Suppressor macrophage treated with lipopolysaccharide for 1 hour (primary cell): ENCODE measurements at regions not wholly inside any gene's neighbourhood (a gene's known extent, or its start where the extent isn't known, plus 50 kb on each side); places are given as distances from the start of the nearest gene placed in this dataset.
A peak's percentile ranks its signal among the peaks of the same experiment; 100 is the strongest.
"Not testable (repeated sequence)": the region's sequence is repeated elsewhere in the genome, so short reads cannot be mapped to it uniquely, and the experiment has no call there.

Experiments
- DNase-seq, 3 donors: peaks; one replicate each; pipeline ENCODE4 v3.0.0-alpha.2; 2020 to 2022

DNA sequence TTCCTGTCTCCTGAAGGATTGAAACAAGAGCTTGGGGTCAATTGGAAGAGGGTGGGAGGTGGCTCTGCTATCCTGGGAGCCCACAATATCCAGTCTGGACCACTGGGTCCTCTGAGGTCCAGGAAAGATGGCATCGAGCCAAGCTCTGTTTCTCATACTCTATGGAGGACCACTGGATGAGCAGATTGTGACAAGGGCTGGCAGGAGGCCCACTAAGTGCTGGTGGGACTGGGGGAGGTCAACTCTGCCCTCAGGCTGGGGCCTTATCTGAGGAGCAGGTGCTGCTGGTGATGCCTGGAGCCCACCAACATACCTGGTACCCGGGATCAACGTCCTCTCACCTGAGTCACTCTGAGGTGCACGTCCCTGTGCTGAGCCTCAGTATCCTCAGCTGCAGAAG, 142.4 kb downstream of the NDUFA10 start:
- DNase-seq, result no peak

DNA sequence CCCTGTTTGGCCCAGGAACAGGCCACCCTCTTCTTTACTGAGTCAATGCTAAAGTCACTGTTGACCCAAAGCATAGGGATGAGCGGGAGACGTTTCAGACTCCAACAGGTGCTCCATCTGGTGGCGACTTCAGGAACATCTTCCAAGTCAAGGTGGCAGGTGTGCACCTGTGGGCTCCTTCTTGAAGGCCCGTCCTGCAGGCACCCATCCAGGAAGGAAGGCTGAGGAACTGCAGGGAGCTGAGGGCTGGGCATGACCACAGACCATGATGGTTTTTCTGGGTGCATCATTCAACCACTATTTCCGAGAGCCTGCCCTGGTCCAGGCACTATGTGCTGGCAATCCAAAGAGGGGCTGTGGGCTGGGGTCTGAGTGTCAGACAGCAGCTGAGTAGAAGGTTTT, 142.8 kb downstream of the NDUFA10 start:
- DNase-seq, result peak; percentile 39 to 51 (median 46)

DNA sequence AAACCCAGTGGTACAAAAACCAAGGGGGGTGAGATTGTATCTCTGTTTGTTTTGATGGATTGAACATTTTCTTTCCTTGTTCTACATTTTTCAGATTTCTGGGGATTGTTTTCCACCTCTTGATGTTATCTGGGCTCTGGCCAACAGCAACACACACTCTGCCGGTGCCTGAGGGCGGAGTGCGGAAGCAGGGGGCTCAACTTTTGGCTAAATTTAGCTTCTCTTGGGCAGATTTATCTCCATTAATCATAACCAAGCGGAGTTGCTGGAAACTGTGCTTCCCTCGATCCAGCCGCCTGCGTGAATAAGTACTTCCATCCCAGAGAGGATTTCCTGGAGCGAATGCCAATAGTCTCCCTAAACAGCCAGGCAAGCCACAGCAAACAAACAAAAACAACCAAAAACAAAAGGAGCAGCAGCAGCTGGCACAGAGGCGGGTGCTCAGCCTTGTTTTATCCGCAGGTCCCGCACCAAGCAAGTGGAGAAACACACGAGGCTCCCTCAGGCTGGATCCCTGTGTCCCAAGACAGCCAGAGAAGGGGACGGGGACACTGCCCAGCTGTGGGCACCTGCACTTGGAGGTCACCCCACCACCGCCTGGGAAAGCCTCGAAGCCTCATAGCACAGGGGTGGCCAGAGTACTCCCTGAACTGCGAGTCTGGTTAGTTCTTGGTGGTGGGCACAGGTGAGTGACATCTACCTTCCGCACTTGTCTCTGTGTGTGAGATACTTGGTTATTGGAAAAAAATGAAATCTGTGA, 143.4 kb downstream of the NDUFA10 start:
- no peak for DNase-seq

DNA sequence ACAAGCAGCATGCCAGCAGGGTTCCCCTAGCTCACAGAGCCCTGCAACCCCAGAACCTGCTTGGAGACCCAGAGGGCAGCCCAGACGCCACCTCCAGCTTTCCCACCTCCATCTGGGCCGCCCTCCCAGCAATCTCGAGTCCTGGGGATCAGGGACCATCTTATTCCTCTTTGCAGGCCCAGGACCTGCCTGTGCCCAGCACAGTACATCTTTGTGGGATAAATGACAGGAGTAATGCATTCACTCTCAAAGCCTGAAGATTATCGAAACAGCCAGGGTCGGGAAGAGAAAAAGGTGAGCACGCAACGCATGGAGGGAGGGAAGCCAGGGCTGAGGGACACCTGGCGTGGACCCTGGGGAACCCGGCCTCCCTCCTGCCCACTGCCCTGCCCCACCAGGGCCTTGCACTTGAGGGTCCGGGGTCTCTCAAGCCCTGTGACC, 144.1 kb downstream of the NDUFA10 start:
- no peak for DNase-seq

DNA sequence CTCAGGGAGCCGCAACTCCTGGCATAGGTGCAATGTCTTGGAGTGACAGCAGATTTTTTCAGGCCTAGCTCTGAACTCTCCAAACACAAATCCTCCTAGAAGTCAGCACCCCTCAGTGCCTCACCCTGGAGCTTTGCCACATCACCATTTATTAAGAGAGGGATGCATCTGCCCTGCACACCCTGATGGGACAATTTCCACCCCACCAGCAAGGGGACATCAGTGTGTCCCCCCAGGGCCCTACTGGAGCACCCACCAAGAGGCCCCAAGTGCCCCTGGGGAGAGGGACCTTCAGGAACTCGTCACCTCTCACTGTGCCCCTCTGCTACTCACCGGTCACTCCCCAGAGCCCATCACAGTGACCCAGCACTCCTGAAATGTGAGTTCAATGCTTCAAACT, 144.7 kb downstream of the NDUFA10 start:
- DNase-seq, result no peak

DNA sequence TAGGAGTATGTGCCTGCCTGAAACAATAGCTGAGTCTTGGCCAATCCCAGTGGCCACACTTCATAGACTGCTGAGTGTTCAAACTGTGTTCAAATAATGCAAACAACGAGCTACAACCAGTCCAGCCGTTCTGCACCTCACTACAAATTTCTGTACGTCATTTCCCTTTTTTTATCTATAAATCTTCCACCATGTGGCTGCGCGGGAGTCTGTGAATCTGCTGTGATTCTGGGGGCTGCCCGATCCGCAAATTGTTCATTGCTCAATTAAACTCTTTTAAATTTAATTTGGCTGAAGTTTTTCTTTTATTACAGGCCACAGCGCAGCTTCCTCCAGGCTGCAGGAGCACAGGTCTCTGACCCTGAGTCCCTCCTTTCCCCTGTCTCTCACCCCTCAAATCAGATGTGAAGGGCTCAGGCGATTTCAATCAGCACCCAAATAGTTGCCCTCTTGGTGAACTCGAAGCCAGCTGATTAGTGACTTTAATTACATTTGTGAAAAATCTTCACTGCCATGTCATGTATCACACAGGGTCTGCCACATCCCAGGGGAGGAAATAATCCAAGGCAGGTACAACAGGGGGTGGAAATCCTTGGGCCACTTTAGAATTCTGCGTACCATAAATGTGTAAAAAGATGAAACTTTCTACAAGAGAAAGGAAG, 145.6 kb downstream of the NDUFA10 start:
- DNase-seq, result no peak

DNA sequence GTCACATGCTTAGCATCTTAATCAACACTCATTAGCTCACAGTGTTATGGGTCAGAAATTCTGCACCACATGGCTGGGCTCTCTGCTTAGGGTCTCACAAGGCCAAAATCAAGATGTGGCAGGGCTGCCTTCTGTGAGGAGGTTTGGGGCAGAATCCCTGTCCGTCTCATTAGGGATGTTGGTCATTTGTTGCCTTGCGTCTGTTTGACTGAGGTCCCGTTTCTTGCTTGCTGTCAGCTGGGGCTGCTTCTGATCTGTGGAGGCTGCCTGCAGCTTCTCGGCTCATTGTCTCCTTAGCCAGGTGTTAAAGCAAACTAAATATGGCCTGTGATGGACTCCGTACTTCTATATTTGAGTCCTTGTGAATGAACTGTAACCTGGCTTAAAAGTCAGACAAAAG, 146.5 kb downstream of the NDUFA10 start:
- DNase-seq, result no peak

DNA sequence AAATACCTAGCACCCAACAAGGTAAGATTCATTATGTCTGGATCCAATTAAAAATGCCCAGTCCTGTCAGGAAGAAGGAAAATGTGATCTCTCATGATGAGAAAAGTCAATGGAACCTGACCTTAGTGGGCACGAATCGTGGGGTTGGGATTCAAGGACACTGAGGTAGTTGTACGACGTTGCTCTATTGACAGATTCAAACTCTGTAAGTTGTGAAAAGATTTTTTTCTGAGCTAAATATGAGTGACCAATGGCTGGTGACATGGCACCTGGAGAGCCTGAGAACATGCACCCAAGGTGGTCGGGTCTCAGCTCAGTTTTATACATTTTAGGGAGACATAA, 148.2 kb downstream of the NDUFA10 start:
- DNase-seq, result no peak

DNA sequence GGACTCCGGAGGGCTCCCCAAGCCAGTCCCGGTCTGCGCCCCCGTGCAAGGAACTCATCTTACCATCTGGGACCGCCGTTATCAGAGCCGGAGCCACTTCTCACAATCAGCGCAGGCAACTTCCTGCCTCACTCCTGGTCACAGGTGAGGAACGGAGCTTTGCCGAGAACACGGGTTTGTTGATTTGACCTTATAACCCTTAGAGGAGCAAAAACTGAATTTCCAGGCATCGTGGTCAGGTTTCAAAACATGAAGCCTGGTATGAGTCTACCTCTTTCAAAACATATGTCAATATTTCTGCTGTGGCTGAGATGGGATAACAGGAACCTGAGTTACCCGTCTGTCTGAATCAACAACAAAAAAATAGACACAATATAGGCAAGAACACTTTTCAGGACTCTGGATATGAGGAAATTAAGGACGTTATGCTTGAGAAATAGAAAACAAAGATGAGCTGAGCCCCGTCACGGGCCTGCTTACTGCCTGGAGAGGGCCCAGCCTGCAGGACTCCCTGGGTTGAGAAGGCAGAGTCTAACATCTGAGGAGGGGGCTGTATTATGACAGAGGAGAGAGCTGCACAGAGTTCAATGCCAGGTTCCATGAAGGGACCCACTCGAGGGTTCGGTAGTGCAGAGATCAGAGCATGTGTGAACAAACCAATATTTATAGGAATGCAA, 148.7 kb downstream of the NDUFA10 start:
- DNase-seq, result peak in 1 of 3 donors; percentile 31

DNA sequence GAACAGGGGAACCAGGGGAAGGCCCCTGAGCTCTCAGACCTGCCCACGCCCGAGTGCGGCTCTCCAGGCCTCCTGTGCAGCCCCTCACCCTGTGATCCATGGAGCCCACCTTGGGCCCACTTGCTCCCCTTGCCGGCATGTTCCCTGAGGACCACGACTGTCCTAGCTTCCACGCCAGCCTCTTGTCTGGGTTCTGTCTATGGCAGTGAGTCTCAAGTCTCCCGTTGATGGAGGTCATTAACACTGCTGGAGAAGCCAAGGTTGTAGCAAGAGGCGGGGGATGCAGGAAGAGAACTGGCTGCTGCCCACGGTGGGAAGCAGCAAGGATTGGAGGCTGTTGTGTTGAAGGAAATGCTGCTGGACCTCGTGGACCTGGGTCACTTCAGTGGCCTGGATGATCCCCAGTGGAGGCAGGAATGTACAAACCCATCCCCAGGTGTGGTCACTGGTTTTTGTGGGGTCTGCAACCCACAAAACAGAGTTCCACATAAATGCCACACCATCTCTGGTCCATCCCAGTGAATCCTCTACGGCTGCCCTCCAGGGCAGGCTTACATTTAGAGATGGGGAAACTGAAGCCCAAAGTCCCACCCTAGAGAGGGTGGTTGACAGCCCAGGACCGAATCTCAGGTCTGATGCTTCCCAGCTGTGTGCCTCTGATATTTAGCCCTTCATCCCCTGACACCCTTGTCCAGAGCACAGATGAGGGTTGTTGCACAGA, 150.3 kb downstream of the NDUFA10 start:
- DNase-seq, result no peak

DNA sequence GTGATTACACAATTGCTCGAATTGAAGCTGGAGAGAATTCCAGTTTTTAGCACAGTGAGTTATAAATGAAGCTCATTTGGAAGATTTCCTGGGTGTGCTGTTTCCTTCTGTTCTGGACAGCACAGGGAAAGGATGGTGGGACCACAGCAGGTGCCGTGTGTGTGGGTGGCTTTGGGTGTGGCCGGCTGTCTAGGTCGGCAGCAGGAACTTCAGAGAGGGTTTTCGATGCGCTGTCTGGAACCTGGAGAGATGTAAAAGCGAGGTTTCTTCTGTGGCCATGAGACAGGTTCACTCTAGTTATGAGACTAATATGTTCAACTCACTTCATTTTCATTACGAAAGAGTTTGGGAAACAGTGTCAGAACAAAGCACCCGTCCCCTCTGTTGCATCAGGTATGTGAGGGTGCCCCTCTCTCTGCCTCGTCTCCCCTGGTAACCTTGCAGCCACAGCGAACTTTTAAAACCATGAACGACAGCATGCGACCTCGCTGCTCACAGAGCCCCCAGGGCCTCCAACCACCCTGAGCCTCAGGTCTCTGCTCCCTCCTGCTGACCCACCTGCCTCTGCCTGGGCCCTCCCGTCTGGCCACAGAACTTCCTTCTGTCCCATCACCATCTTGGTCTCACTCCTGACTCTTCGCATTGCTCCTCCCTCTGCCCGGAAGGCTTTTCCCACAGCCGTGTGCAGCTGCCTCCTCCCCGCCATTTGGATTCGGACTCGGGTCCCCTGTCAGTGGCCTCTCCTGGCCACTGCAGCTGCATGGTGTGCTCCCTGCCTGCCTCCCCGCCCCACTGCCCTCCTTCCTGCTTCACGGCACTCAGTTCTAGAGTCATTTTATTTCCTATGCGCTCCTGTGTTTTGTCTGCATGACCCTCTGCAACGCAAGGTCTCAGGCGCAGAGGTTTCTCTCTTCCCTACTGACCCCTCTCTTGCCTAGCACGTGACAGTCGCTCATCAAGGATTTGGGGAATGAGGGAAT, 151.2 kb downstream of the NDUFA10 start:
- no peak for DNase-seq

DNA sequence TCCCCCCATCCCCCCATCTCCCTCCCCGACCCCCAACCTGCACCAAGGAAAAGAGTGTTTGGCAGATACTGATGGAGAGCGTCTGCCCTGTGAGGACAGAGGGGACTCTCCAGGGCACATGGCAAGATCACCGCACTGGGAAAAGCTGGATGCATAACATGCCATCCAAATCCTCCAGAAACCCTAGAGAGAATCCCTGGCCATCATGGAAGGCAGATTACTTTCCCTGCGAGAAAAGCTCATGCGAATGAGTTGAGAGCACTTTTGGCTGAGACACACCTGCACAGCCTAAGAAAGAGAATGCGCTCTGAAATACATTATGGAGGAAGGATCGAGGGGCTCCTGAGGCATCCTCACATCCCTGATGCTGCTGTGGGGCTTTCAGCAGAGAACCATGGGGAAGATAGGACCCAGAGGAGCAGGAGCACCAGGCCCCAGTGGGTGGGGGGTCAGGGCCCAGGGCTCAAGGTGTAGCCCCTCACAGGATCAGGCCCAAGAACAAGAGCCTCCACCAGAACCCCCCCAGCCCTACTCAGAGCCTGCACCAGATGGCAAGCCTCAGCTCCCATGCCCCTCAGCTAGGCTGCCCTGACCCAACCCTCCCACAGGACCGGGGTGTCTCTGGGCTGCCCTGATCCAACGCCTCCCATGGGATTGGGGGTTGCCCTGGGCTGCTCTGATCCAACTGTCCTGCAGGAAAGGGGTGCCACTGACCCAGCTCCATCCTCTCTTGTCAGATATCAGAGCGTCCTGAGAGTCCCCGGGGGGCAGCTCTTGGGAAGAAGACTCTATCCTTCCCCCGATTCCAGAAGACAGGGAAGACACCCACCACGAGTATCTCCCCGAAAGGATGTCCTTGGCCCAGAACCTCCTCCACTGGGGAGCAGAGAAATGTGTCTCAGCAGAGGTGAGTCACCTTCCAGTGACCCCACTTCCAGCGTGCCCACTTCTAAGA, 153.4 kb downstream of the NDUFA10 start:
- no peak for DNase-seq

DNA sequence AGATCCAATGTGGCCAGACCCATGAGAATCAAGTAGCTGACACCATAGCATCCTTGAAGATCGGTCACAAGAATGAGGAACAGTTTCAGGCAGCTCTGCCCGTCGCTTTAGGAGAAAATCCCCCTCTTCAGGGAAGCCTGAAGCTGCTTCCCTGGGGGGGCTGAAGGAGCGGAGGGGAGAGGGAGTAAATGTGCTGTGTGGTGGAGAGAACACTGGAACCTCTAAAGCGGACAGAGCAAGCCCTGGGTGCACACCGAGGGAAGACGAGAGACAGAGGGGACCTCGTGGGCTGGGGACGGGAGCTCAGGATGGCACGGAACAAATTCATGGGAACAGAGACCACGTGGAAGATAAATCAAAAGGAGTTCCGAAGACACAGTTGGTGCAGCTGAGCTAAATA, 154.3 kb downstream of the NDUFA10 start:
- DNase-seq, result no peak

DNA sequence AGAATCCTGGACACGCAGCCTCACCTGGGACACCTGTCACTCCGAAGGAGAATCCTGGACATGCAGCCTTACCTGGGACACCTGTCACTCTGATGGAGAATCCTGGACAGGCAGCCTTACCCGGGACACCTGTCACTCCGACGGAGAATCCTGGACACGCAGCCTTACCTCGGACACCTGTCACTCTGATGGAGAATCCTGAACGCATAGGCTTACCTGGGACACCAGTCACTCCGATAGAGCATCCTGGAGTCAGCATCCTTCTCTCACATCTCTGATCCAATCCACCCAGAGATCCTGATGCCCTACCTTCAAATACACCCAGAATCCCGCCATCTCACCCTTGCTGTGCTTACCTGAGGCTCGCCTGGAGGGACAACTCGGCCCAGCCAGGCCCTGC, 154.9 kb downstream of the NDUFA10 start:
- DNase-seq, result no peak

DNA sequence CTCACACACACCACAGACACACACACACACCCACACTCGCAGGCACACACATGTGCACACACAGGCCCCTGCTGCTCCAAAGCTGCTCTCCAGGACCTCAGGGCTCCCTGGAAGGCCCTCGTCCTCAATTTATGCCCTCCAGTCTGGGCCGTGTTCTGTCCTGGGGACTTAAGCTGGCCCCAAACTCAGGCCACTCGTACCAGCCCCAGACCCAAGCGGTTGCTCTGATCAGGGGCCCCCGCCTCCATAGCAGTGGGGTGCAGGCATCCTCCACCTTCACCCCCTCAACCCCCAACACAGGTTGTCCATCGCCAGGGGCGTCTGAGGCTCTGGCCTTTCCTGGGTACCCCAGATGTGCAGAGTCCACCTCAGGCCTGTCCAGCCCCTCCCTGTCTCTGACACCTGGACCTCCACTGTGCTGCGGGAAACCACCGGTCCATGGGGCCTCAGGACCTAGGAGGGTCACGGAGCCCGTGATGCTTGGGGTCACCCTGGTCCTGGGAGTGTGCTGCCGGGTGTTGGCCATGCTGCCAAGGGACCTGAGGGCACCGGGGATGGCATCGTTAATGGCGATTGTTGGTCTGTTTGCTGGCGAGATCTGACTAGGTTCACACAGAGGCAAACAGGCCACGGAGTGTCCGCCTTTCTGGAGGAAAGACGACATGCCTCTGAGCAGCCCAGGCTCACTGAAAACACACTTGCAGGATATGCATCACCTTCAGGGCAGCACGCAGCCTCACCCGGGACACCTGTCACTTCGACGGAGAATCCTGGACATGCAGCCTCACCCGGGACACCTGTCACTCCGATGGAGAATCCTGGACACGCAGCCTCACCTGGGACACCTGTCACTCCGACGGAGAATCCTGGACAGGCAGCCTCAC, 155.6 kb downstream of the NDUFA10 start:
- DNase-seq, result no peak

DNA sequence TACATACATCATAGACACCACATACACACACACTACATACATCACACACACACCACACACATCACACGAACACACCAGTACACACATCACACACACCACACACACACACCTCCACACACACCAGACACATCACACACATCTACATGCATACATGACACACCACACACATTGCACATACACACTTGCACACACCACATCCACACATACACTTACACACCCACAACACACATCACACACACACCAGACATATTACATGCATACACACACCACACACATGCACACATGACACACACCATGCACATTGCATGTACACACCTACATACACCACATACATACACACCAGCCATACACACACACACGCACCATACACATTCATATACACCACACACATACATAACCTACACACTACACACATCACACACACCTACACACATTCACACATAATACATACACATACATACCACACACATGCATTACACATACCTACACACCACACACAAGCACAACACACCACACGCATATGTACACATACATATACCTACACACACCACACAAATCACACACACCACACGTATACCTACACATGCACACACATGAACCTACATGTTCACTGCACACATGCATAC, 156.5 kb downstream of the NDUFA10 start:
- DNase-seq, result no peak

DNA sequence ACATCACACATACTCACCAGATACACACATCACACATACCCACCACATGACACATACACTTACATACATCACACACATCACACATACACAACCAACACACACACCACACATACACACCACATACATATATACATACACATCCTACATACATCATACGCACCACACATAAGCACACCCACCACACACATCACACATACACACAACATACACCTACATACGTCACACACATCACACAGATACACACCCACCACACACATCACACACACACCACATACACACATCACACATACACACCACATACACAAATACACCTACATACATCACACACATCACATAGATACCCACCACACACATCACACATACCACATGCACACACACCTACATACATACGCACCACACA, 158.4 kb downstream of the NDUFA10 start:
- DNase-seq, result no peak

DNA sequence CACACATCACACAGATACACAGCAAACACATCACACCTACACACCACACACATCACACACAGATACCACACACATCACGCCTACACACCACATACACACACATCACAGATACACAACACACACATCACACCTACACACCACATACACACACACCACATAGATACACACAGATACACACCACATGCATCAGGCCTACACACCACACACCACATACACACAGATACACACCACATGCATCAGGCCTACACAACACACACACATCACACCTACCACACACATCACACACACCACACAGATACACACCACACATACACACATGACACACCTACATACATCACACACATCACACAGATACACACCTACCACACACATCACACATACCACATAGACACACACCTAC, 158.8 kb downstream of the NDUFA10 start:
- DNase-seq, result no peak

DNA sequence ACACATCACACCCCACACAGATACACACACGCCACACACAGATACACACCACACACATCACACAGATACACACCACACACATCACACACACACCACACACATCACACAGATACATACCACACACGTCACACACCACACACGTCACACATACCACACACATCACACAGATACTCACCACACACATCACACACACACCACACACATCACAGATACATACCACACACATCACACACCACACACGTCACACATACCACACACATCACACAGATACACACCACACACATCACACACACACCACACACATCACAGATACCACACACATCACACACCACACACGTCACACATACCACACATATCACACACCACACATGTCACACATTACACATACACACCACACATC, 159.3 kb downstream of the NDUFA10 start:
- not testable (repeated sequence) for DNase-seq
